HepG2 (cell line): ENCODE measurements at regions not wholly inside any gene's neighbourhood (a gene's known extent, or its start where the extent isn't known, plus 50 kb on each side); places are given as distances from the start of the nearest gene placed in this dataset.

Experiments used
- AHDC1 ChIP-seq: sonication (generic); formaldehyde crosslinking; IDR thresholded peaks from 2 replicates; pipeline ENCODE4 v1.5.1; 2020; ENCODE audit warnings: mild to moderate bottlenecking, missing genetic modification reagents, borderline replicate concordance
- CTCF ChIP-seq: sonication (generic); formaldehyde crosslinking; IDR thresholded peaks from 2 replicates; pipeline ENCODE4 v1.5.0; 2020; ENCODE audit warnings: mild to moderate bottlenecking, missing genetic modification reagents, moderate library complexity
- FIP1L1 ChIP-seq: fragments of 200-400 bp; formaldehyde crosslinking; IDR thresholded peaks from 2 replicates; pipeline ENCODE4 v1.6.1; 2018; ENCODE audit warnings: low read depth, mild to moderate bottlenecking, low read length, moderate library complexity, borderline replicate concordance; ENCODE audit not compliant: insufficient read depth
- HINFP ChIP-seq: sonication (generic); formaldehyde crosslinking; IDR thresholded peaks from 2 replicates; pipeline ENCODE4 v1.4.0; 2020; ENCODE audit warnings: low read depth, mild to moderate bottlenecking, missing genetic modification reagents
- HOMEZ ChIP-seq: IDR thresholded peaks from 2 replicates; pipeline ENCODE4 v1.6.1; 2016; ENCODE audit warnings: low read depth
- RAD21 ChIP-seq: fragments of 450-650 bp; formaldehyde crosslinking; IDR thresholded peaks from 2 replicates; pipeline ENCODE4 v1.5.0; 2020; ENCODE audit warnings: mild to moderate bottlenecking
- RBM39 ChIP-seq: fragments of 200-400 bp; formaldehyde crosslinking; IDR thresholded peaks from one replicate; pipeline ENCODE4 v1.6.1; 2018; ENCODE audit warnings: antibody characterized with exemption, mild to moderate bottlenecking, low read depth, low read length; ENCODE audit not compliant: poor library complexity, severe bottlenecking
- SP140L ChIP-seq: sonication (generic); formaldehyde crosslinking; IDR thresholded peaks from 2 replicates; pipeline ENCODE4 v1.4.0; 2020; ENCODE audit warnings: missing genetic modification reagents, borderline replicate concordance
- TBL1XR1 ChIP-seq: fragments of 150-350 bp; IDR thresholded peaks from 2 replicates; pipeline ENCODE4 v1.6.1; 2014; ENCODE audit warnings: borderline replicate concordance, low read length; ENCODE audit not compliant: partially characterized antibody
- TMF1 ChIP-seq: sonication (generic); formaldehyde crosslinking; IDR thresholded peaks from 2 replicates; pipeline ENCODE4 v1.8.1; 2022; ENCODE audit warnings: low read depth, missing genetic modification reagents
- ZNF292 ChIP-seq: sonication (generic); formaldehyde crosslinking; IDR thresholded peaks from 2 replicates; pipeline ENCODE4 v1.8.1; 2022; ENCODE audit warnings: mild to moderate bottlenecking, low read depth, missing genetic modification reagents, borderline replicate concordance
- TF ChIP-seq, protein P1 (sequence below): sonication (generic); formaldehyde crosslinking; IDR thresholded peaks from 2 replicates; pipeline ENCODE4 v1.8.0; 2022; ENCODE audit warnings: missing genetic modification reagents, low read depth, mild to moderate bottlenecking, borderline replicate concordance
- TF ChIP-seq, protein P2 (sequence below): sonication (generic); formaldehyde crosslinking; IDR thresholded peaks from 2 replicates; pipeline ENCODE4 v1.8.0; 2022; ENCODE audit warnings: low read depth, missing genetic modification reagents

- TF ChIP-seq, protein P1, sequence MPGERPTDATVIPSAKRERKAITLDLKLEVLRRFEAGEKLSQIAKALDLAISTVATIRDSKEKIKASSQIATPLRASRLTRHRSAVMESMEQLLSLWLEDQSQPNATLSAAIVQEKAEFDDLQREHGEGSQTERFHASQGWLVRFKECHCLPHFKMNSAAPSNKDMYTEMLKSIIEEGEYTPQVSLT (CRISPR knock-in tag): no peak
- TF ChIP-seq TBL1XR1: no peak
- no peak for TF ChIP-seq CTCF (CRISPR knock-in tag)
- TF ChIP-seq RAD21 (CRISPR knock-in tag): no peak
- no peak; the same call in none of the 2 replicates for TF ChIP-seq AHDC1
- TF ChIP-seq, protein P2, sequence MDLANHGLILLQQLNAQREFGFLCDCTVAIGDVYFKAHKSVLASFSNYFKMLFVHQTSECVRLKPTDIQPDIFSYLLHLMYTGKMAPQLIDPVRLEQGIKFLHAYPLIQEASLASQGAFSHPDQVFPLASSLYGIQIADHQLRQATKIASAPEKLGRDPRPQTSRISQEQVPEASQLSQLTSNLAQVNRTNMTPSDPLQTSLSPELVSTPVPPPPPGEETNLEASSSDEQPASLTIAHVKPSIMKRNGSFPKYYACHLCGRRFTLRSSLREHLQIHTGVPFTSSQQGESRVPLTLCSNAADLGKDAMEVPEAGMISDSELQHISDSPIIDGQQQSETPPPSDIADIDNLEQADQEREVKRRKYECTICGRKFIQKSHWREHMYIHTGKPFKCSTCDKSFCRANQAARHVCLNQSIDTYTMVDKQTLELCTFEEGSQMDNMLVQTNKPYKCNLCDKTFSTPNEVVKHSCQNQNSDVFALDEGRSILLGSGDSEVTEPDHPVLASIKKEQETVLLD (CRISPR knock-in tag): no peak
- TF ChIP-seq ZNF292 (CRISPR knock-in tag): peak; percentile 73; the same call in 1 of the 2 replicates
- TF ChIP-seq TMF1 (CRISPR knock-in tag): 0 out of 2 replicates have a peak, but pooled peaks have one; percentile 67
- peak; percentile 86 for TF ChIP-seq RBM39
- no peak for TF ChIP-seq SP140L (CRISPR knock-in tag)
- no peak for TF ChIP-seq FIP1L1
- TF ChIP-seq HOMEZ: peak; percentile 86; the same call in 1 of the 2 replicates
- no peak for TF ChIP-seq HINFP
These were observed 187.7 kb upstream of the HAAO start (continued) for GRCh38 chr2:42979870-42980763.
